ENCODE measurements at regions not wholly inside any gene's neighbourhood (a gene's known extent, or its start where the extent isn't known, plus 50 kb on each side); places are given as distances from the start of the nearest gene placed in this dataset.
A peak's percentile ranks its signal among the peaks of the same experiment; 100 is the strongest.

DNA sequence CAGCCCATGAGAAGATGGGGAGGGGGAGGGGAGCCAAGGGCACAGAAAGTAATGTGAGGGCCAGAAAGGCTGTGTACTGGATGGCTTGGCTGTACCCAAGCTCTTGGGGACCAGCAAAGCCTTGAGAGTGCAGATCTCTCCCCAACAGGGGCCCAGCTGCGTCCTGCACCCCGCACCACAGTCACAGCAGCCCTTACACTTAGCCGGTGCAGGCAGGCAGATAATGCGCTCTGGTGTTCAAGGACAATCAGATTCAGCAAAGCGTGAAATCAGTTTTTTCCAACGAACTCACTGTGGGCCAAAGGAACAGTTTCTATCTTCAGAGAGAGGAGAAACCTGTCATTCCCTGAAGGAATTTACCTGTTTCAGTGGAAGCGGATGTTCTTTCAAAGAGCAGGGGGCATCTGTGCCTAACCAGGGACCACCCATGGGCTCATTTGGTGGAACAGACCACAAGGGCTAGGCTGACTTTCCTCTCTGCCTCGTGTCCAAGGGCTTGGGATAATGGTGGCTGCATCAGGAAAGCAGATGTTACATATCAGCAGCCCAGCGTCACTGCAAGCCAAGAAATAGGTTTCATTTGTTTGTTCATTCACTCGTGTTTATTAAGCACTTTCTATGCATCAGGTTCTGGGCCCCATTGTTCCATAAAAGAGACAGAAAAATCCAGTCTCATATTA, 81.2 kb upstream of the SPON1 start:
- H3K27ac ChIP-seq (ENCODE audit: low read depth, low read length, poor library complexity, severe bottlenecking), result no peak overlapping the region
- peaks cover 53% of the 10 kb centered on the region for H3K4me1 ChIP-seq (ENCODE audit: insufficient read depth, low read length, poor library complexity, severe bottlenecking)
- H3K36me3 ChIP-seq (ENCODE audit: insufficient read depth, low read length), result no peaks in the 10 kb centered on the region; the same call in 1 of the 2 replicates
- no peak for DNase-seq (ENCODE audit: low spot score)
- H3K4me3 ChIP-seq (ENCODE audit: low read depth, low read length, poor library complexity, severe bottlenecking), result no peak overlapping the region
- TF ChIP-seq CTCF (conservative IDR thresholded peaks at IDR 0.05; ENCODE audit: low read length) (no peak), EZH2phosphoT487 (IDR thresholded peaks at IDR 0.05; ENCODE audit: borderline replicate concordance, low read depth, low read length) (no peak)
- BruUV-seq (replicated peaks), result no TSS peak
- peak overlapping the region; percentile 47 for H3K4me2 ChIP-seq (ENCODE audit: low read length)
- ChIA-PET POLR2A (interaction anchor here (1.2 to 1.9 kb wide), 6 partner anchors 9 to 41 kb away, joined by 3 to 6 read pairs (median 4); no protein-coding TSS in a partner anchor), CTCF (ENCODE audit: unreplicated experiment) (no interaction called here)
- intact Hi-C loops (cut with micrococcal nuclease; ENCODE audit: unreplicated experiment), result no loop called here
- H3K9me3 ChIP-seq (ENCODE audit: low read length), result no peaks in the 10 kb centered on the region
- H2AFZ ChIP-seq (ENCODE audit: low read length), result peak overlapping the region; percentile 93; the same call in 1 of the 2 replicates
- H3K79me2 ChIP-seq (ENCODE audit: insufficient read depth, low read depth, low read length), result no peaks in the 10 kb centered on the region
- no peaks in the 10 kb centered on the region for H3K9me2 ChIP-seq (ENCODE audit: insufficient read depth, low read length)
- no peaks in the 10 kb centered on the region for H4K20me1 ChIP-seq (ENCODE audit: insufficient read depth, low read length)

GRCh38 chr11:13883042-13883441, 79.5 kb upstream of the SPON1 start:
- H3K4me2 ChIP-seq (ENCODE audit: low read length), result peak overlapping the region; percentile 42
- peak overlapping the region; percentile 82 for H2AFZ ChIP-seq (ENCODE audit: low read length)
- H3K4me3 ChIP-seq (ENCODE audit: low read depth, low read length, poor library complexity, severe bottlenecking), result no peak overlapping the region
- no peaks in the 10 kb centered on the region for H3K9me2 ChIP-seq (ENCODE audit: insufficient read depth, low read length)
- H3K36me3 ChIP-seq (ENCODE audit: insufficient read depth, low read length), result peaks cover 3% of the 10 kb centered on the region; the same call in 1 of the 2 replicates
- CTCF ChIA-PET (ENCODE audit: unreplicated experiment), result no interaction called here
- TF ChIP-seq EZH2phosphoT487 (IDR thresholded peaks at IDR 0.05; ENCODE audit: borderline replicate concordance, low read depth, low read length), result no peak
- H4K20me1 ChIP-seq (ENCODE audit: insufficient read depth, low read length), result no peaks in the 10 kb centered on the region
- DNase-seq (ENCODE audit: low spot score), result peak; percentile 88
- BruUV-seq (replicated peaks), result no TSS peak
- H3K9me3 ChIP-seq (ENCODE audit: low read length), result peaks cover 13% of the 10 kb centered on the region; the same call in 1 of the 2 replicates
- intact Hi-C loops (cut with micrococcal nuclease; ENCODE audit: unreplicated experiment), result no loop called here
- H3K27ac ChIP-seq (ENCODE audit: low read depth, low read length, poor library complexity, severe bottlenecking), result no peak overlapping the region
- no peaks in the 10 kb centered on the region for H3K79me2 ChIP-seq (ENCODE audit: insufficient read depth, low read depth, low read length)
- POLR2A ChIA-PET, result interaction anchor here (0.7 to 3.1 kb wide), 9 partner anchors 8 to 111 kb away, joined by 3 to 14 read pairs (median 4); no protein-coding TSS in a partner anchor
- peaks cover 45% of the 10 kb centered on the region for H3K4me1 ChIP-seq (ENCODE audit: insufficient read depth, low read length, poor library complexity, severe bottlenecking)

GRCh38 chr11:13883589-13883988, 78.9 kb upstream of the SPON1 start:
- Histone ChIP-seq H3K79me2 (ENCODE audit: insufficient read depth, low read depth, low read length) (no peaks in the 10 kb centered on the region), H3K27ac (ENCODE audit: low read depth, low read length, poor library complexity, severe bottlenecking) (no peak overlapping the region), H2AFZ (ENCODE audit: low read length) (peak overlapping the region; percentile 82; the same call in 1 of the 2 replicates), H4K20me1 (ENCODE audit: insufficient read depth, low read length) (no peaks in the 10 kb centered on the region), H3K9me2 (ENCODE audit: insufficient read depth, low read length) (no peaks in the 10 kb centered on the region), H3K4me2 (ENCODE audit: low read length) (peak overlapping the region; percentile 42; the same call in 1 of the 2 replicates), H3K9me3 (ENCODE audit: low read length) (peaks cover 13% of the 10 kb centered on the region; the same call in 1 of the 2 replicates), H3K4me3 (ENCODE audit: low read depth, low read length, poor library complexity, severe bottlenecking) (no peak overlapping the region), H3K4me1 (ENCODE audit: insufficient read depth, low read length, poor library complexity, severe bottlenecking) (peaks cover 45% of the 10 kb centered on the region), H3K36me3 (ENCODE audit: insufficient read depth, low read length) (peaks cover 3% of the 10 kb centered on the region; the same call in 1 of the 2 replicates)
- intact Hi-C loops (cut with micrococcal nuclease; ENCODE audit: unreplicated experiment), result no loop called here
- ChIA-PET CTCF (ENCODE audit: unreplicated experiment) (no interaction called here), POLR2A (interaction anchor here (0.7 to 3.1 kb wide), 8 partner anchors 8 to 111 kb away, joined by 3 to 14 read pairs (median 4); no protein-coding TSS in a partner anchor)
- no TSS peak for BruUV-seq (replicated peaks)
- TF ChIP-seq EZH2phosphoT487 (IDR thresholded peaks at IDR 0.05; ENCODE audit: borderline replicate concordance, low read depth, low read length) (no peak), CTCF (conservative IDR thresholded peaks at IDR 0.05; ENCODE audit: low read length) (no peak)
- no peak for DNase-seq (ENCODE audit: low spot score)
